ENCODE measurements at regions not wholly inside any gene's neighbourhood (a gene's known extent, or its start where the extent isn't known, plus 50 kb on each side); places are given as distances from the start of the nearest gene placed in this dataset.

GRCh38 chr11:11743216-11743615 lies 98.6 kb upstream of the USP47 start:
- H3K79me2 ChIP-seq (ENCODE audit: insufficient read depth, low read depth) = no peaks in the 10 kb centered on the region
- no peak for TF ChIP-seq CTCF (conservative IDR thresholded peaks at IDR 0.05; ENCODE audit: low read depth, low read length)

GRCh38 chr11:11742486-11742885 lies 99.3 kb upstream of the USP47 start:
- Histone ChIP-seq H4K20me1 (ENCODE audit: insufficient read depth) (no peaks in the 10 kb centered on the region), H3K4me3 (IDR thresholded peaks at IDR 0.05; ENCODE audit: insufficient read depth, low read depth, low read length) (no peak overlapping the region), H3K79me2 (ENCODE audit: insufficient read depth, low read depth) (no peaks in the 10 kb centered on the region), H3K9ac (no peak overlapping the region), H2AFZ (ENCODE audit: low read depth) (no peak overlapping the region), H3K27me3 (ENCODE audit: insufficient read depth, low read depth) (no peaks in the 10 kb centered on the region), H3K36me3 (ENCODE audit: insufficient read depth) (no peaks in the 10 kb centered on the region), H3K27ac (no peak overlapping the region), H3K4me2 (no peak overlapping the region), H3K4me1 (ENCODE audit: low read depth, poor library complexity, severe bottlenecking) (no peaks in the 10 kb centered on the region)
- TF ChIP-seq CTCF (conservative IDR thresholded peaks at IDR 0.05; ENCODE audit: low read depth, low read length) = no peak

More at GRCh38 chr11:11743216-11743615, 98.6 kb upstream of the USP47 start:
- Histone ChIP-seq H3K27ac (no peak overlapping the region), H3K4me1 (ENCODE audit: low read depth, poor library complexity, severe bottlenecking) (no peaks in the 10 kb centered on the region), H3K9ac (no peak overlapping the region), H3K36me3 (ENCODE audit: insufficient read depth) (no peaks in the 10 kb centered on the region), H3K27me3 (ENCODE audit: insufficient read depth, low read depth) (no peaks in the 10 kb centered on the region), H4K20me1 (ENCODE audit: insufficient read depth) (no peaks in the 10 kb centered on the region), H2AFZ (ENCODE audit: low read depth) (no peak overlapping the region), H3K4me3 (IDR thresholded peaks at IDR 0.05; ENCODE audit: insufficient read depth, low read depth, low read length) (no peak overlapping the region), H3K4me2 (no peak overlapping the region)

- no peaks in the 10 kb centered on the region for H3K4me1 ChIP-seq (ENCODE audit: low read depth, poor library complexity, severe bottlenecking)
- no peaks in the 10 kb centered on the region for H4K20me1 ChIP-seq (ENCODE audit: insufficient read depth)
- no peaks in the 10 kb centered on the region for H3K27me3 ChIP-seq (ENCODE audit: insufficient read depth, low read depth)
- no peak overlapping the region for H3K4me3 ChIP-seq (IDR thresholded peaks at IDR 0.05; ENCODE audit: insufficient read depth, low read depth, low read length)
- H2AFZ ChIP-seq (ENCODE audit: low read depth) = no peak overlapping the region
- H3K4me2 ChIP-seq = no peak overlapping the region
- no peaks in the 10 kb centered on the region for H3K79me2 ChIP-seq (ENCODE audit: insufficient read depth, low read depth)
- no peak overlapping the region for H3K27ac ChIP-seq
- H3K36me3 ChIP-seq (ENCODE audit: insufficient read depth) = no peaks in the 10 kb centered on the region
- TF ChIP-seq CTCF (conservative IDR thresholded peaks at IDR 0.05; ENCODE audit: low read depth, low read length) = no peak
- H3K9ac ChIP-seq = no peak overlapping the region
Observed at GRCh38 chr11:11740836-11741235, 100.9 kb upstream of the USP47 start.

- no peak overlapping the region for H3K27ac ChIP-seq
- no peak overlapping the region for H2AFZ ChIP-seq (ENCODE audit: low read depth)
- H4K20me1 ChIP-seq (ENCODE audit: insufficient read depth) = no peaks in the 10 kb centered on the region
- H3K4me1 ChIP-seq (ENCODE audit: low read depth, poor library complexity, severe bottlenecking) = no peaks in the 10 kb centered on the region
- no peak for TF ChIP-seq CTCF (conservative IDR thresholded peaks at IDR 0.05; ENCODE audit: low read depth, low read length)
- H3K4me2 ChIP-seq = no peak overlapping the region
- no peaks in the 10 kb centered on the region for H3K79me2 ChIP-seq (ENCODE audit: insufficient read depth, low read depth)
- no peaks in the 10 kb centered on the region for H3K27me3 ChIP-seq (ENCODE audit: insufficient read depth, low read depth)
- H3K36me3 ChIP-seq (ENCODE audit: insufficient read depth) = no peaks in the 10 kb centered on the region
- no peak overlapping the region for H3K9ac ChIP-seq
- no peak overlapping the region for H3K4me3 ChIP-seq (IDR thresholded peaks at IDR 0.05; ENCODE audit: insufficient read depth, low read depth, low read length)
Observed at GRCh38 chr11:11740073-11740702, 101.6 kb upstream of the USP47 start.
